GM12878 (cell line): ENCODE measurements at regions not wholly inside any gene's neighbourhood (a gene's known extent, or its start where the extent isn't known, plus 50 kb on each side); places are given as distances from the start of the nearest gene placed in this dataset.

Source experiments
- ATAC-seq: fragments of 200-7000 bp; cut with Tn5 transposase; 3 replicates; pipeline ENCODE4 v1.9.1; 2020; ENCODE audit warnings: mild to moderate bottlenecking, moderate library complexity
- BruUV-seq: library from RNA; stranded (reverse); fragments of 400-500 nt; replicated peaks from 2 replicates; lab custom pipeline; 2021; lab: Mats Ljungman, UMichigan
- CTCF ChIA-PET: fragments of 300-600 bp; sonication (Branson Sonifier 250); formaldehyde crosslinking; extraction: SDS; loops from one replicate; lab custom pipeline; 2021; ENCODE audit warnings: inconsistent platforms; lab: Yijun Ruan, JAX
- POLR2A ChIA-PET: fragments of 350-600 bp; formaldehyde crosslinking; extraction: SDS; loops from one replicate; lab custom pipeline; 2021; ENCODE audit warnings: inconsistent platforms; lab: Charles Lee
- RAD21 ChIA-PET: fragments of 300-600 bp; sonication (Branson Sonifier 250); formaldehyde crosslinking; loops from one replicate; lab custom pipeline; 2023; ENCODE audit warnings: antibody characterized with exemption; ENCODE audit not compliant: unreplicated experiment; lab: Charles Lee
- SMC1A ChIA-PET: fragments of 300-600 bp; sonication (Branson Sonifier 250); formaldehyde crosslinking; loops from one replicate; lab custom pipeline; 2023; ENCODE audit not compliant: unreplicated experiment, uncharacterized antibody; lab: Charles Lee
- DNase-seq: peaks from one replicate; pipeline ENCODE4 v3.0.0-alpha.2; 2011; ENCODE audit warnings: low read depth, low spot score
- FAIRE-seq: peaks from 3 replicates; lab custom pipeline; 2011; peaks lifted over from hg19 to GRCh38; lab: Jason Lieb, UNC
- H2AFZ ChIP-seq: 2 replicates; pipeline ENCODE4 v1.6.0; 2011; ENCODE audit warnings: low read depth, low read length, control low read depth; ENCODE audit not compliant: control insufficient read depth
- H3K27ac ChIP-seq: 2 replicates; pipeline ENCODE4 v1.5.1; 2011; ENCODE audit warnings: control low read depth; ENCODE audit not compliant: control insufficient read depth, insufficient read depth
- H3K27me3 ChIP-seq, 2 experiments: replicated peaks in 1 of 2; 2 replicates each; pipeline versions ENCODE4 v1.6.0 to v1.6.1; 2011; ENCODE audit warnings: low read length in 1 of 2; ENCODE audit not compliant: control insufficient read depth in 2 of 2, insufficient read depth in 2 of 2
- H3K36me3 ChIP-seq, 2 experiments: 2 replicates each; pipeline ENCODE4 v1.5.1; 2011; ENCODE audit warnings: low read length in 1 of 2; ENCODE audit not compliant: control insufficient read depth in 2 of 2, insufficient read depth in 2 of 2
- H3K4me1 ChIP-seq: 2 replicates; pipeline ENCODE4 v1.6.1; 2011; ENCODE audit warnings: mild to moderate bottlenecking, low read length, moderate library complexity, mixed read lengths; ENCODE audit not compliant: control insufficient read depth, insufficient read depth
- H3K4me2 ChIP-seq: 2 replicates; pipeline ENCODE4 v1.6.0; 2011; ENCODE audit warnings: control low read depth; ENCODE audit not compliant: control insufficient read depth, insufficient read depth
- H3K4me3 ChIP-seq: fragments of 200-600 bp; sonication (generic); 2 replicates; pipeline ENCODE4 v1.5.1; 2016
- H3K79me2 ChIP-seq: 2 replicates; pipeline ENCODE4 v1.6.0; 2011; ENCODE audit warnings: low read length; ENCODE audit not compliant: control insufficient read depth, insufficient read depth
- H3K9ac ChIP-seq: 2 replicates; pipeline ENCODE4 v1.8.0; 2011; ENCODE audit warnings: low read length, control low read depth, mixed read lengths; ENCODE audit not compliant: control insufficient read depth, insufficient read depth
- H3K9me3 ChIP-seq: replicated peaks from 3 replicates; pipeline ENCODE4 v1.5.1; 2011; ENCODE audit warnings: mild to moderate bottlenecking, low read length; ENCODE audit not compliant: control insufficient read depth, insufficient read depth
- H4K20me1 ChIP-seq: 2 replicates; pipeline ENCODE4 v1.6.0; 2011; ENCODE audit not compliant: control insufficient read depth, insufficient read depth
- BMI1 ChIP-seq: fragments of 450-650 bp; IDR thresholded peaks from 2 replicates; pipeline ENCODE4 v1.6.1; 2016; ENCODE audit warnings: mild to moderate bottlenecking, moderate library complexity, borderline replicate concordance
- CBX5 ChIP-seq: sonication (generic); IDR thresholded peaks from 2 replicates; pipeline ENCODE4 v1.6.1; 2016; ENCODE audit warnings: low read depth, moderate library complexity, mild to moderate bottlenecking, inconsistent platforms
- CEBPZ ChIP-seq: fragments of 150-350 bp; IDR thresholded peaks from 2 replicates; pipeline ENCODE4 v1.6.1; 2016; ENCODE audit warnings: low read depth, low read length
- FOS ChIP-seq: IDR thresholded peaks from 3 replicates; pipeline ENCODE4 v1.6.1; 2011; ENCODE audit warnings: borderline replicate concordance; ENCODE audit not compliant: insufficient read length; ENCODE audit errors: extremely low read depth
- NFYA ChIP-seq: IDR thresholded peaks from 2 replicates; pipeline ENCODE4 v1.6.1; 2011; ENCODE audit warnings: low read depth, mild to moderate bottlenecking, low read length, improper control_type of control experiment, borderline replicate concordance
- PBX3 ChIP-seq: IDR thresholded peaks from 2 replicates; pipeline ENCODE4 v1.6.1; 2011; ENCODE audit warnings: mild to moderate bottlenecking, low read depth, low read length, moderate library complexity; ENCODE audit not compliant: insufficient replicate concordance
- RELB ChIP-seq: fragments of 450-650 bp; IDR thresholded peaks from 2 replicates; pipeline ENCODE4 v1.6.1; 2017; ENCODE audit warnings: low read depth, mild to moderate bottlenecking, moderate library complexity
- REST ChIP-seq: IDR thresholded peaks from 2 replicates; pipeline ENCODE4 v1.6.1; 2012; ENCODE audit warnings: mild to moderate bottlenecking, low read depth, low read length
- SIX5 ChIP-seq: IDR thresholded peaks from 2 replicates; pipeline ENCODE4 v1.6.1; 2011; ENCODE audit warnings: mild to moderate bottlenecking, low read depth, low read length, moderate library complexity; ENCODE audit not compliant: severe bottlenecking
- SPI1 ChIP-seq: IDR thresholded peaks from 2 replicates; pipeline ENCODE4 v1.6.1; 2011; ENCODE audit warnings: low read depth, mild to moderate bottlenecking, low read length, moderate library complexity, borderline replicate concordance; ENCODE audit not compliant: insufficient read depth
- TCF7 ChIP-seq: IDR thresholded peaks from 2 replicates; pipeline ENCODE4 v1.6.1; 2014; ENCODE audit warnings: antibody characterized with exemption, borderline replicate concordance
- ZNF24 ChIP-seq: fragments of 450-650 bp; IDR thresholded peaks from 2 replicates; pipeline ENCODE4 v1.6.1; 2017; ENCODE audit warnings: antibody characterized with exemption, mild to moderate bottlenecking
- ZNF274 ChIP-seq: IDR thresholded peaks from one replicate; pipeline ENCODE4 v1.8.0; 2011; ENCODE audit not compliant: insufficient read length, insufficient read depth
- WGBS: methylation state at CpG from one replicate; pipeline ENCODE4 v1.1.6; 2016; ENCODE audit warnings: low lambda C conversion rate; ENCODE audit not compliant: insufficient replicate concordance, insufficient coverage; ENCODE audit errors: missing lambda C conversion rate; 5-methylcytosine and 5-hydroxymethylcytosine counted together
- in situ Hi-C: fragments of 300-500 bp; cut with MboI; formaldehyde crosslinking; loops from 9 replicates; pipeline ENCODE4 v1.14.3; 2018; ENCODE audit warnings: mixed read lengths
- intact Hi-C: fragments of 100-400 bp; cut with micrococcal nuclease; formaldehyde crosslinking; loops from one replicate; pipeline ENCODE4 v1.14.2; 2022; ENCODE audit not compliant: unreplicated experiment

GRCh38 chr9:108356806-108357205 is 499.0 kb downstream of the ACTL7B start:
- no peaks in the 10 kb centered on the region for H3K27me3 ChIP-seq
- H3K79me2 ChIP-seq: no peaks in the 10 kb centered on the region
- no peaks in the 10 kb centered on the region for H4K20me1 ChIP-seq
- in situ Hi-C loops (no loop called here), intact Hi-C loops (no loop called here)
- ATAC-seq: no peak
- no peak overlapping the region for H2AFZ ChIP-seq
- RAD21 ChIA-PET: no interaction called here
- no peak overlapping the region for H3K9ac ChIP-seq
- no peaks in the 10 kb centered on the region for H3K36me3 ChIP-seq
- WGBS: 19% methylated on average over 2 of the region's 2 CpGs
- CTCF ChIA-PET: no interaction called here
- POLR2A ChIA-PET: no interaction called here
- FAIRE-seq: no peak
- SMC1A ChIA-PET: no interaction called here
- DNase-seq: no peak
- H3K4me2 ChIP-seq: no peak overlapping the region
- H3K27ac ChIP-seq: no peak overlapping the region
- TF ChIP-seq REST: no peak
- no peak for TF ChIP-seq TCF7
- TF ChIP-seq NFYA: no peak
- TF ChIP-seq ZNF274: no peak
- no peak for TF ChIP-seq BMI1
- TF ChIP-seq ZNF24: no peak
- TF ChIP-seq SPI1: no peak
- TF ChIP-seq FOS: no peak
- TF ChIP-seq PBX3: no peak
- TF ChIP-seq RELB: no peak
- TF ChIP-seq SIX5: no peak
- no peak for TF ChIP-seq CBX5
- no peak for TF ChIP-seq CEBPZ
- H3K4me3 ChIP-seq: no peak overlapping the region
- BruUV-seq: no TSS peak
- no peaks in the 10 kb centered on the region for H3K4me1 ChIP-seq
- H3K9me3 ChIP-seq: no peaks in the 10 kb centered on the region
